Epithelial cell of esophagus (primary cell): ENCODE measurements at regions not wholly inside any gene's neighbourhood (a gene's known extent, or its start where the extent isn't known, plus 50 kb on each side); places are given as distances from the start of the nearest gene placed in this dataset.
"Not testable (repeated sequence)": the region's sequence is repeated elsewhere in the genome, so short reads cannot be mapped to it uniquely, and the experiment has no call there.

Experiments
- DNase-seq: peaks from one replicate; pipeline ENCODE4 v3.0.0; 2010; ENCODE audit warnings: low read depth
- H3K4me3 ChIP-seq: 2 replicates; pipeline ENCODE4 v1.5.1; 2011; ENCODE audit warnings: mild to moderate bottlenecking, low read length, control low read depth
- CTCF ChIP-seq: IDR thresholded peaks from 2 replicates; pipeline ENCODE4 v1.5.1; 2011; ENCODE audit warnings: low read depth, mild to moderate bottlenecking, low read length, control low read depth, inconsistent platforms; ENCODE audit not compliant: insufficient read depth; ENCODE audit errors: missing control alignments

GRCh38 chr4:33924811-33925210 is 2319.5 kb downstream of the ARAP2 start:
- no peak for DNase-seq
- no peak overlapping the region for H3K4me3 ChIP-seq
- no peak for TF ChIP-seq CTCF

- no peak for DNase-seq
- no peak overlapping the region for H3K4me3 ChIP-seq
- TF ChIP-seq CTCF, result no peak
Observed at GRCh38 chr4:33930497-33930896, 2313.8 kb downstream of the ARAP2 start.

GRCh38 chr4:33931026-33931425 is 2313.3 kb downstream of the ARAP2 start:
- DNase-seq, result no peak
- no peak overlapping the region for H3K4me3 ChIP-seq
- TF ChIP-seq CTCF, result no peak

GRCh38 chr4:33940281-33940680 is 2304.0 kb downstream of the ARAP2 start:
- DNase-seq, result peak; percentile 45
- no peak for TF ChIP-seq CTCF
- H3K4me3 ChIP-seq, result no peak overlapping the region

- TF ChIP-seq CTCF, result no peak
- DNase-seq, result peak; percentile 18
- H3K4me3 ChIP-seq, result no peak overlapping the region
Observed at GRCh38 chr4:33941854-33942253, 2302.5 kb downstream of the ARAP2 start.

GRCh38 chr4:33948921-33949320 is 2295.4 kb downstream of the ARAP2 start:
- H3K4me3 ChIP-seq, result no peak overlapping the region
- no peak for TF ChIP-seq CTCF
- DNase-seq, result no peak

GRCh38 chr4:33953848-33954247 is 2290.5 kb downstream of the ARAP2 start:
- H3K4me3 ChIP-seq, DNase-seq: not testable (repeated sequence)

- no peak overlapping the region for H3K4me3 ChIP-seq
Observed at GRCh38 chr4:33954759-33955158, 2289.6 kb downstream of the ARAP2 start.

More at GRCh38 chr4:33954759-33955158, 2289.6 kb downstream of the ARAP2 start:
- DNase-seq, result no peak
- no peak for TF ChIP-seq CTCF
